ENCODE measurements at regions not wholly inside any gene's neighbourhood (a gene's known extent, or its start where the extent isn't known, plus 50 kb on each side); places are given as distances from the start of the nearest gene placed in this dataset.
A peak's percentile ranks its signal among the peaks of the same experiment; 100 is the strongest.
"Not testable (repeated sequence)": the region's sequence is repeated elsewhere in the genome, so short reads cannot be mapped to it uniquely, and the experiment has no call there.

- DNase-seq = no peak
- Histone ChIP-seq H3K36me3 (ENCODE audit: control insufficient read depth in 3 of 3, insufficient read depth in 2 of 3, low read depth in 1 of 3, low read length in 3 of 3) (peaks cover 3 to 10% (median 4%) of the 10 kb centered on the region in 3 donors), H3K4me3 (ENCODE audit: low read depth in 1 of 3, low read length in 3 of 3) (no peak overlapping the region), H3K9me3 (ENCODE audit: control insufficient read depth in 2 of 2, insufficient read depth in 1 of 2, low read depth in 1 of 2, low read length in 1 of 2) (no peaks in the 10 kb centered on the region), H3K27me3 (ENCODE audit: control insufficient read depth in 3 of 3, insufficient read depth in 3 of 3, low read length in 3 of 3) (no peaks in the 10 kb centered on the region), H3K4me1 (ENCODE audit: control insufficient read depth in 3 of 3, insufficient read depth in 2 of 3, low read depth in 1 of 3, low read length in 2 of 3) (no peaks in the 10 kb centered on the region), H3K27ac (ENCODE audit: low read depth in 1 of 3, low read length in 2 of 3) (no peak overlapping the region)
- no peak for FAIRE-seq
- WGBS, 3 donors = 88 to 95% (median 94%) methylated on average over 2 of the region's 2 CpGs
Measured at GRCh38 chr7:35900651-35901050, 99.8 kb downstream of the SEPTIN7 start.

- peaks cover 3 to 4% (median 3%) of the 10 kb centered on the region in 3 donors for H3K36me3 ChIP-seq (ENCODE audit: control insufficient read depth in 3 of 3, insufficient read depth in 2 of 3, low read depth in 1 of 3, low read length in 3 of 3)
- FAIRE-seq = no peak
- H3K4me3 ChIP-seq (ENCODE audit: low read depth in 1 of 3, low read length in 3 of 3) = no peak overlapping the region
- no peaks in the 10 kb centered on the region for H3K9me3 ChIP-seq (ENCODE audit: control insufficient read depth in 2 of 2, insufficient read depth in 1 of 2, low read depth in 1 of 2, low read length in 1 of 2)
- no peaks in the 10 kb centered on the region for H3K4me1 ChIP-seq (ENCODE audit: control insufficient read depth in 3 of 3, insufficient read depth in 2 of 3, low read depth in 1 of 3, low read length in 2 of 3)
- 82 to 85% (median 83%) methylated on average over 5 of the region's 5 CpGs for WGBS, 3 donors
- H3K27ac ChIP-seq (ENCODE audit: low read depth in 1 of 3, low read length in 2 of 3) = no peak overlapping the region
- no peak for DNase-seq
- H3K27me3 ChIP-seq (ENCODE audit: control insufficient read depth in 3 of 3, insufficient read depth in 3 of 3, low read length in 3 of 3) = no peaks in the 10 kb centered on the region
Measured at GRCh38 chr7:35905555-35905954, 104.7 kb downstream of the SEPTIN7 start.

- DNase-seq (peak; percentile 74 to 84), FAIRE-seq (no peak)
- H3K4me3 ChIP-seq (ENCODE audit: low read depth in 1 of 3, low read length in 3 of 3) = no peak overlapping the region
- peaks cover 3 to 4% (median 3%) of the 10 kb centered on the region in 3 donors for H3K36me3 ChIP-seq (ENCODE audit: control insufficient read depth in 3 of 3, insufficient read depth in 2 of 3, low read depth in 1 of 3, low read length in 3 of 3)
- 48 to 61% (median 51%) methylated on average over 2 of the region's 2 CpGs for WGBS, 3 donors
- no peak overlapping the region for H3K27ac ChIP-seq (ENCODE audit: low read depth in 1 of 3, low read length in 2 of 3)
- H3K4me1 ChIP-seq (ENCODE audit: control insufficient read depth in 3 of 3, insufficient read depth in 2 of 3, low read depth in 1 of 3, low read length in 2 of 3) = no peaks in the 10 kb centered on the region
- no peaks in the 10 kb centered on the region for H3K27me3 ChIP-seq (ENCODE audit: control insufficient read depth in 3 of 3, insufficient read depth in 3 of 3, low read length in 3 of 3)
- H3K9me3 ChIP-seq (ENCODE audit: control insufficient read depth in 2 of 2, insufficient read depth in 1 of 2, low read depth in 1 of 2, low read length in 1 of 2) = no peaks in the 10 kb centered on the region
Measured at GRCh38 chr7:35906191-35906908, 105.5 kb downstream of the SEPTIN7 start.

GRCh38 chr7:35908331-35909216 is 107.7 kb downstream of the SEPTIN7 start:
- peaks cover 0 to 3% (median 3%) of the 10 kb centered on the region in 3 donors for H3K36me3 ChIP-seq (ENCODE audit: control insufficient read depth in 3 of 3, insufficient read depth in 2 of 3, low read depth in 1 of 3, low read length in 3 of 3)
- FAIRE-seq (no peak), DNase-seq (no peak)
- peaks cover 0 to 2% of the 10 kb centered on the region in 2 donors for H3K9me3 ChIP-seq (ENCODE audit: control insufficient read depth in 2 of 2, insufficient read depth in 1 of 2, low read depth in 1 of 2, low read length in 1 of 2)
- no peaks in the 10 kb centered on the region for H3K4me1 ChIP-seq (ENCODE audit: control insufficient read depth in 3 of 3, insufficient read depth in 2 of 3, low read depth in 1 of 3, low read length in 2 of 3)
- H3K27ac ChIP-seq (ENCODE audit: low read depth in 1 of 3, low read length in 2 of 3) = no peak overlapping the region
- WGBS, 3 donors = 64 to 82% (median 78%) methylated on average over 11 of the region's 11 CpGs
- no peak overlapping the region for H3K4me3 ChIP-seq (ENCODE audit: low read depth in 1 of 3, low read length in 3 of 3)
- no peaks in the 10 kb centered on the region for H3K27me3 ChIP-seq (ENCODE audit: control insufficient read depth in 3 of 3, insufficient read depth in 3 of 3, low read length in 3 of 3)

- H3K4me1 ChIP-seq (ENCODE audit: control insufficient read depth in 3 of 3, insufficient read depth in 2 of 3, low read depth in 1 of 3, low read length in 2 of 3) = no peaks in the 10 kb centered on the region
- DNase-seq (no peak), FAIRE-seq (no peak)
- H3K36me3 ChIP-seq (ENCODE audit: control insufficient read depth in 3 of 3, insufficient read depth in 2 of 3, low read depth in 1 of 3, low read length in 3 of 3) = peaks cover 0 to 3% (median 3%) of the 10 kb centered on the region in 3 donors
- no peak overlapping the region for H3K4me3 ChIP-seq (ENCODE audit: low read depth in 1 of 3, low read length in 3 of 3)
- peaks cover 0 to 3% of the 10 kb centered on the region in 2 donors for H3K9me3 ChIP-seq (ENCODE audit: control insufficient read depth in 2 of 2, insufficient read depth in 1 of 2, low read depth in 1 of 2, low read length in 1 of 2)
- no peaks in the 10 kb centered on the region for H3K27me3 ChIP-seq (ENCODE audit: control insufficient read depth in 3 of 3, insufficient read depth in 3 of 3, low read length in 3 of 3)
- H3K27ac ChIP-seq (ENCODE audit: low read depth in 1 of 3, low read length in 2 of 3) = no peak overlapping the region
- whole genome bisulfite sequencing, 3 donors = 94 to 96% (median 96%) methylated on average over 4 of the region's 4 CpGs
Measured at GRCh38 chr7:35909870-35910357, 109.1 kb downstream of the SEPTIN7 start.

- H3K36me3 ChIP-seq (ENCODE audit: control insufficient read depth in 3 of 3, insufficient read depth in 2 of 3, low read depth in 1 of 3, low read length in 3 of 3) = not testable (repeated sequence)
Measured at GRCh38 chr7:35910621-35911020, 109.8 kb downstream of the SEPTIN7 start.

GRCh38 chr7:35913350-35913749 is 112.5 kb downstream of the SEPTIN7 start:
- not testable (repeated sequence) for FAIRE-seq; H3K27me3 ChIP-seq (ENCODE audit: control insufficient read depth in 3 of 3, insufficient read depth in 3 of 3, low read length in 3 of 3); DNase-seq; H3K36me3 ChIP-seq (ENCODE audit: control insufficient read depth in 3 of 3, insufficient read depth in 2 of 3, low read depth in 1 of 3, low read length in 3 of 3); H3K9me3 ChIP-seq (ENCODE audit: control insufficient read depth in 2 of 2, insufficient read depth in 1 of 2, low read depth in 1 of 2, low read length in 1 of 2); H3K27ac ChIP-seq (ENCODE audit: low read depth in 1 of 3, low read length in 2 of 3); H3K4me1 ChIP-seq (ENCODE audit: control insufficient read depth in 3 of 3, insufficient read depth in 2 of 3, low read depth in 1 of 3, low read length in 2 of 3); H3K4me3 ChIP-seq (ENCODE audit: low read depth in 1 of 3, low read length in 3 of 3)
- 96 to 100% (median 96%) methylated on average over 2 of the region's 2 CpGs for WGBS, 3 donors

More at GRCh38 chr7:35910621-35911020, 109.8 kb downstream of the SEPTIN7 start:
- not testable (repeated sequence) for H3K27ac ChIP-seq (ENCODE audit: low read depth in 1 of 3, low read length in 2 of 3); H3K9me3 ChIP-seq (ENCODE audit: control insufficient read depth in 2 of 2, insufficient read depth in 1 of 2, low read depth in 1 of 2, low read length in 1 of 2); H3K4me1 ChIP-seq (ENCODE audit: control insufficient read depth in 3 of 3, insufficient read depth in 2 of 3, low read depth in 1 of 3, low read length in 2 of 3); FAIRE-seq; H3K27me3 ChIP-seq (ENCODE audit: control insufficient read depth in 3 of 3, insufficient read depth in 3 of 3, low read length in 3 of 3); H3K4me3 ChIP-seq (ENCODE audit: low read depth in 1 of 3, low read length in 3 of 3); DNase-seq
- 92 to 95% (median 93%) methylated on average over 3 of the region's 3 CpGs for WGBS, 3 donors

GRCh38 chr7:35914214-35914613 is 113.4 kb downstream of the SEPTIN7 start:
- H3K27me3 ChIP-seq (ENCODE audit: control insufficient read depth in 3 of 3, insufficient read depth in 3 of 3, low read length in 3 of 3); H3K27ac ChIP-seq (ENCODE audit: low read depth in 1 of 3, low read length in 2 of 3); H3K4me3 ChIP-seq (ENCODE audit: low read depth in 1 of 3, low read length in 3 of 3); H3K4me1 ChIP-seq (ENCODE audit: control insufficient read depth in 3 of 3, insufficient read depth in 2 of 3, low read depth in 1 of 3, low read length in 2 of 3); FAIRE-seq; H3K36me3 ChIP-seq (ENCODE audit: control insufficient read depth in 3 of 3, insufficient read depth in 2 of 3, low read depth in 1 of 3, low read length in 3 of 3); H3K9me3 ChIP-seq (ENCODE audit: control insufficient read depth in 2 of 2, insufficient read depth in 1 of 2, low read depth in 1 of 2, low read length in 1 of 2); DNase-seq: not testable (repeated sequence)
- 90 to 97% (median 92%) methylated on average over 1 of the region's 1 CpG for WGBS, 3 donors
